HepG2 (cell line): ENCODE measurements at regions not wholly inside any gene's neighbourhood (a gene's known extent, or its start where the extent isn't known, plus 50 kb on each side); places are given as distances from the start of the nearest gene placed in this dataset.

Source experiments
- ATAC-seq: fragments of 200-7000 bp; cut with Tn5 transposase; 3 replicates; pipeline ENCODE4 v1.9.1; 2020; ENCODE audit warnings: mild to moderate bottlenecking, moderate library complexity
- BruUV-seq: library from RNA; stranded (reverse); fragments of 400-500 nt; replicated peaks from 2 replicates; lab custom pipeline; 2021; lab: Mats Ljungman, UMichigan
- CTCF ChIA-PET: fragments of 300-600 bp; formaldehyde crosslinking; extraction: SDS; loops from one replicate; lab custom pipeline; 2021; ENCODE audit warnings: low total read pairs, inconsistent platforms, low intra/inter-chr PET ratio; lab: Yijun Ruan, JAX
- POLR2A ChIA-PET: fragments of 350-600 bp; sonication (Branson Sonifier 250); formaldehyde crosslinking; loops from one replicate; lab custom pipeline; 2020; ENCODE audit warnings: antibody characterized with exemption, inconsistent platforms; lab: Yijun Ruan, JAX
- DNase-seq: peaks from one replicate; pipeline ENCODE4 v3.0.0-alpha.2; 2015; ENCODE audit warnings: low spot score
- FAIRE-seq: peaks from 3 replicates; lab custom pipeline; 2011; peaks lifted over from hg19 to GRCh38; lab: Jason Lieb, UNC
- H2AFZ ChIP-seq: one replicate; pipeline ENCODE4 v1.6.1; 2011; ENCODE audit warnings: low read length, inconsistent platforms
- H3K27ac ChIP-seq: fragments of 300-600 bp; 3 replicates; pipeline ENCODE4 v1.8.0; 2011; ENCODE audit warnings: mixed run types, mild to moderate bottlenecking, mixed read lengths, low read length, inconsistent platforms; ENCODE audit not compliant: insufficient read depth; ENCODE audit errors: extremely low read length
- H3K27me3 ChIP-seq, 2 experiments: fragments of 200-600 bp in 1 of 2; 2 replicates in 1 of 2; 3 replicates in 1 of 2; pipeline versions ENCODE4 v1.6.0 to v1.8.0; 2011; ENCODE audit warnings: low read length in 2 of 2, mild to moderate bottlenecking in 2 of 2, moderate library complexity in 2 of 2, inconsistent platforms in 1 of 2; ENCODE audit not compliant: insufficient read depth in 2 of 2, control insufficient read depth in 1 of 2
- H3K36me3 ChIP-seq, 2 experiments: fragments of 200-600 bp in 1 of 2; replicated peaks in 1 of 2; 2 replicates in 1 of 2; 3 replicates in 1 of 2; pipeline versions ENCODE4 v1.5.1 to v1.8.0; 2011; ENCODE audit warnings: low read length in 2 of 2, inconsistent platforms in 1 of 2; ENCODE audit not compliant: insufficient read depth in 2 of 2, control insufficient read depth in 1 of 2
- H3K4me1 ChIP-seq: 2 replicates; pipeline ENCODE4 v1.5.1; 2012; ENCODE audit warnings: low read length, inconsistent platforms; ENCODE audit not compliant: insufficient read depth
- H3K4me2 ChIP-seq: 2 replicates; pipeline ENCODE4 v1.6.0; 2011; ENCODE audit warnings: low read depth, low read length, inconsistent platforms
- H3K4me3 ChIP-seq, 3 experiments: fragments of 200-600 bp in 1 of 3; sonication (generic), shearing (Covaris generic) in 1 of 3; replicated peaks in 1 of 3; 2 replicates each; pipeline ENCODE4 v1.5.1; 2011 to 2016; ENCODE audit warnings: low read length in 3 of 3, inconsistent platforms in 2 of 3, low read depth in 2 of 3, mild to moderate bottlenecking in 2 of 3, control low read depth in 1 of 3, mixed read lengths in 1 of 3; ENCODE audit not compliant: insufficient read depth in 1 of 3
- H3K79me2 ChIP-seq: one replicate; pipeline ENCODE4 v1.6.1; 2011; ENCODE audit warnings: low read length, inconsistent platforms; ENCODE audit not compliant: insufficient read depth
- H3K9ac ChIP-seq: 2 replicates; pipeline ENCODE4 v1.6.0; 2011; ENCODE audit warnings: mild to moderate bottlenecking, low read depth, low read length, inconsistent platforms; ENCODE audit not compliant: insufficient read depth
- H3K9me3 ChIP-seq: 2 replicates; pipeline ENCODE4 v1.5.1; 2012; ENCODE audit warnings: mild to moderate bottlenecking, low read length
- H4K20me1 ChIP-seq: 2 replicates; pipeline ENCODE4 v1.6.0; 2011; ENCODE audit warnings: inconsistent platforms, mild to moderate bottlenecking, low read length, moderate library complexity; ENCODE audit not compliant: insufficient read depth
- FOXA3 ChIP-seq: IDR thresholded peaks from 2 replicates; pipeline ENCODE4 v1.6.1; 2016; ENCODE audit warnings: missing genetic modification reagents, missing compliant biosample characterization
- HOXD1 ChIP-seq: sonication (generic); formaldehyde crosslinking; IDR thresholded peaks from 2 replicates; pipeline ENCODE4 v1.5.0; 2020; ENCODE audit warnings: missing genetic modification reagents
- SNAI1 ChIP-seq: sonication (generic); formaldehyde crosslinking; IDR thresholded peaks from 2 replicates; pipeline ENCODE4 v1.5.0; 2020; ENCODE audit warnings: mild to moderate bottlenecking, missing genetic modification reagents, borderline replicate concordance
- ZNF672 ChIP-seq: sonication (generic); formaldehyde crosslinking; IDR thresholded peaks from 2 replicates; pipeline ENCODE4 v1.8.1; 2022; ENCODE audit warnings: missing genetic modification reagents
- ZNF776 ChIP-seq: sonication (generic); formaldehyde crosslinking; IDR thresholded peaks from 2 replicates; pipeline ENCODE4 v1.4.0; 2020; ENCODE audit warnings: mild to moderate bottlenecking, missing genetic modification reagents
- WGBS: methylation state at CpG from one replicate; pipeline ENCODE4 v1.1.6; 2017; ENCODE audit warnings: low lambda C conversion rate; 5-methylcytosine and 5-hydroxymethylcytosine counted together
- in situ Hi-C: cut with HindIII; loops from 2 replicates; pipeline ENCODE4 v1.10.0; 2017; ENCODE audit warnings: low pct_unique_long_range_greater_than_20kb; ENCODE audit not compliant: extremely low pct_ligation_motif_present
- intact Hi-C: fragments of 100-400 bp; cut with micrococcal nuclease; formaldehyde crosslinking; loops from one replicate; pipeline ENCODE4 v1.10.0; 2022; ENCODE audit not compliant: unreplicated experiment
- TF ChIP-seq, protein P1 (sequence below), 2 experiments: sonication (generic) in 1 of 2; formaldehyde crosslinking in 1 of 2; IDR thresholded peaks; 2 replicates each; pipeline versions ENCODE4 v1.4.0 to v1.6.1; 2018 to 2020; ENCODE audit warnings: missing genetic modification reagents in 2 of 2, borderline replicate concordance in 1 of 2, low read depth in 1 of 2, mild to moderate bottlenecking in 1 of 2, missing biosample characterization in 1 of 2
- TF ChIP-seq, protein P2 (sequence below): sonication (generic); formaldehyde crosslinking; IDR thresholded peaks from 2 replicates; pipeline ENCODE4 v1.8.0; 2022; ENCODE audit warnings: mild to moderate bottlenecking, missing genetic modification reagents, moderate library complexity
- TF ChIP-seq, protein P3 (sequence below): sonication (generic); formaldehyde crosslinking; IDR thresholded peaks from 2 replicates; pipeline ENCODE4 v1.5.0; 2020; ENCODE audit warnings: mild to moderate bottlenecking, missing genetic modification reagents, borderline replicate concordance

- DNase-seq (no peak), ATAC-seq (no peak), FAIRE-seq (no peak)
- POLR2A ChIA-PET = no interaction called here
- no TSS peak for BruUV-seq
- Histone ChIP-seq H4K20me1 (no peaks in the 10 kb centered on the region), H3K4me2 (no peak overlapping the region), H3K27ac (no peak overlapping the region), H3K9me3 (no peaks in the 10 kb centered on the region), H3K79me2 (no peaks in the 10 kb centered on the region), H3K27me3 (no peaks in the 10 kb centered on the region; a peak in 1 of 5 replicates), H3K36me3 (no peaks in the 10 kb centered on the region), H3K4me3 (no peak overlapping the region), H3K4me1 (no peaks in the 10 kb centered on the region), H2AFZ (no peak overlapping the region), H3K9ac (no peak overlapping the region)
- in situ Hi-C loops = no loop called here
- 42% methylated on average over 3 of the region's 3 CpGs for WGBS
- CTCF ChIA-PET = no interaction called here
- TF ChIP-seq HOXD1 (CRISPR knock-in tag) (no peak), FOXA3 (no peak), ZNF776 (CRISPR knock-in tag) (no peak), ZNF672 (CRISPR knock-in tag) (no peak), SNAI1 (CRISPR knock-in tag) (no peak)
- TF ChIP-seq, protein P1, sequence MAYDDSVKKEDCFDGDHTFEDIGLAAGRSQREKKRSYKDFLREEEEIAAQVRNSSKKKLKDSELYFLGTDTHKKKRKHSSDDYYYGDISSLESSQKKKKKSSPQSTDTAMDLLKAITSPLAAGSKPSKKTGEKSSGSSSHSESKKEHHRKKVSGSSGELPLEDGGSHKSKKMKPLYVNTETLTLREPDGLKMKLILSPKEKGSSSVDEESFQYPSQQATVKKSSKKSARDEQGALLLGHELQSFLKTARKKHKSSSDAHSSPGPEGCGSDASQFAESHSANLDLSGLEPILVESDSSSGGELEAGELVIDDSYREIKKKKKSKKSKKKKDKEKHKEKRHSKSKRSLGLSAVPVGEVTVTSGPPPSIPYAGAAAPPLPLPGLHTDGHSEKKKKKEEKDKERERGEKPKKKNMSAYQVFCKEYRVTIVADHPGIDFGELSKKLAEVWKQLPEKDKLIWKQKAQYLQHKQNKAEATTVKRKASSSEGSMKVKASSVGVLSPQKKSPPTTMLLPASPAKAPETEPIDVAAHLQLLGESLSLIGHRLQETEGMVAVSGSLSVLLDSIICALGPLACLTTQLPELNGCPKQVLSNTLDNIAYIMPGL (CRISPR knock-in tag; IDR thresholded peaks at IDR 0.05; ENCODE audit: borderline replicate concordance in 1 of 2, low read depth in 1 of 2) = no peak
- TF ChIP-seq, protein P2, sequence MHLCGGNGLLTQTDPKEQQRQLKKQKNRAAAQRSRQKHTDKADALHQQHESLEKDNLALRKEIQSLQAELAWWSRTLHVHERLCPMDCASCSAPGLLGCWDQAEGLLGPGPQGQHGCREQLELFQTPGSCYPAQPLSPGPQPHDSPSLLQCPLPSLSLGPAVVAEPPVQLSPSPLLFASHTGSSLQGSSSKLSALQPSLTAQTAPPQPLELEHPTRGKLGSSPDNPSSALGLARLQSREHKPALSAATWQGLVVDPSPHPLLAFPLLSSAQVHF (CRISPR knock-in tag) = no peak
- TF ChIP-seq, protein P3, sequence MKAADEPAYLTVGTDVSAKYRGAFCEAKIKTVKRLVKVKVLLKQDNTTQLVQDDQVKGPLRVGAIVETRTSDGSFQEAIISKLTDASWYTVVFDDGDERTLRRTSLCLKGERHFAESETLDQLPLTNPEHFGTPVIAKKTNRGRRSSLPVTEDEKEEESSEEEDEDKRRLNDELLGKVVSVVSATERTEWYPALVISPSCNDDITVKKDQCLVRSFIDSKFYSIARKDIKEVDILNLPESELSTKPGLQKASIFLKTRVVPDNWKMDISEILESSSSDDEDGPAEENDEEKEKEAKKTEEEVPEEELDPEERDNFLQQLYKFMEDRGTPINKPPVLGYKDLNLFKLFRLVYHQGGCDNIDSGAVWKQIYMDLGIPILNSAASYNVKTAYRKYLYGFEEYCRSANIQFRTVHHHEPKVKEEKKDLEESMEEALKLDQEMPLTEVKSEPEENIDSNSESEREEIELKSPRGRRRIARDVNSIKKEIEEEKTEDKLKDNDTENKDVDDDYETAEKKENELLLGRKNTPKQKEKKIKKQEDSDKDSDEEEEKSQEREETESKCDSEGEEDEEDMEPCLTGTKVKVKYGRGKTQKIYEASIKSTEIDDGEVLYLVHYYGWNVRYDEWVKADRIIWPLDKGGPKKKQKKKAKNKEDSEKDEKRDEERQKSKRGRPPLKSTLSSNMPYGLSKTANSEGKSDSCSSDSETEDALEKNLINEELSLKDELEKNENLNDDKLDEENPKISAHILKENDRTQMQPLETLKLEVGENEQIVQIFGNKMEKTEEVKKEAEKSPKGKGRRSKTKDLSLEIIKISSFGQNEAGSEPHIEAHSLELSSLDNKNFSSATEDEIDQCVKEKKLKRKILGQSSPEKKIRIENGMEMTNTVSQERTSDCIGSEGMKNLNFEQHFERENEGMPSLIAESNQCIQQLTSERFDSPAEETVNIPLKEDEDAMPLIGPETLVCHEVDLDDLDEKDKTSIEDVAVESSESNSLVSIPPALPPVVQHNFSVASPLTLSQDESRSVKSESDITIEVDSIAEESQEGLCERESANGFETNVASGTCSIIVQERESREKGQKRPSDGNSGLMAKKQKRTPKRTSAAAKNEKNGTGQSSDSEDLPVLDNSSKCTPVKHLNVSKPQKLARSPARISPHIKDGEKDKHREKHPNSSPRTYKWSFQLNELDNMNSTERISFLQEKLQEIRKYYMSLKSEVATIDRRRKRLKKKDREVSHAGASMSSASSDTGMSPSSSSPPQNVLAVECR (CRISPR knock-in tag) = no peak
- intact Hi-C loops = no loop called here
These were observed 53.5 kb upstream of the MTF2 start for GRCh38 chr1:93025572-93025971.
